GM21367 (cell line): ENCODE measurements at regions not wholly inside any gene's neighbourhood (a gene's known extent, or its start where the extent isn't known, plus 50 kb on each side); places are given as distances from the start of the nearest gene placed in this dataset.
"Not testable (repeated sequence)": the region's sequence is repeated elsewhere in the genome, so short reads cannot be mapped to it uniquely, and the experiment has no call there.

Experiments
- ATAC-seq: cut with Tn5 transposase; IDR thresholded peaks from one replicate; pipeline ENCODE4 v1.9.1; 2021; ENCODE audit not compliant: unreplicated experiment

DNA sequence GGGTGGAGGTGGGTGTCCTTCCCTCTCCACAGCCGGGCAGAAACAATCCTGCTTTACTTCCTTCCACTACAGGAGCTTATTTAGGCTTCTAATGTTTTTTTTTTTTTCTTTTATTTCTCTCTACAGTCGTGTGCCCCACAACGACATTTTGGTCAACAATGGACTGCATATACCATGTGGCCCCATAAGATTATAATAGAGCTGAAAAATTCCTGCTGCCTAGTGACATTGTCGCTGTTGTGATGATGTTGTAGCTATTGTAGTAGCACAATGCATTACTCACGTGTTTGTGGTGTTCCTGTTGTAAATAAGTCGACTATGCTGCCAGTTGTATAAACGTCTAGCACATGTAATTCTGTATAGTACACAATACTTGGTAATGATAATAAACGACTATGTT, 153.7 kb downstream of the IL20RB start:
- ATAC-seq, result no peak

DNA sequence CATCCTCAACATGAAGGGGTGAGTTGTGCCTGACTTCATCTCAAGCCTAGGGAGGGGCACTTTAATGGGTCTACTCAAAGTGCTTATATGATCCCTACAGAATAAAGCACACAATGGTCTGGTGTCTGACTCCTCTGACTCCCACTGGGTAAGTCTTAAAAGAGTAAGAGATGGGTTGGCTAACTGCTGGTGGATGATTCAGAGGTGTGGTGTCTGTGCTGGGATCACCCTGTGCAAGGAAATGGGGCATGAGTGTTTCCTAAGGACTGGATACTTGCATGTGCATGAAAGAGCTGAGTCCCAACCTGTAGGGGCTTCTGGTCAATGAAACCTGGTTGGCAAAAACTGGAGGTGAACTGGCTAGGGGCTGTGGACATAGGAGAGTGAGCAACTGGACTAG, 158.8 kb downstream of the IL20RB start:
- ATAC-seq, result no peak

DNA sequence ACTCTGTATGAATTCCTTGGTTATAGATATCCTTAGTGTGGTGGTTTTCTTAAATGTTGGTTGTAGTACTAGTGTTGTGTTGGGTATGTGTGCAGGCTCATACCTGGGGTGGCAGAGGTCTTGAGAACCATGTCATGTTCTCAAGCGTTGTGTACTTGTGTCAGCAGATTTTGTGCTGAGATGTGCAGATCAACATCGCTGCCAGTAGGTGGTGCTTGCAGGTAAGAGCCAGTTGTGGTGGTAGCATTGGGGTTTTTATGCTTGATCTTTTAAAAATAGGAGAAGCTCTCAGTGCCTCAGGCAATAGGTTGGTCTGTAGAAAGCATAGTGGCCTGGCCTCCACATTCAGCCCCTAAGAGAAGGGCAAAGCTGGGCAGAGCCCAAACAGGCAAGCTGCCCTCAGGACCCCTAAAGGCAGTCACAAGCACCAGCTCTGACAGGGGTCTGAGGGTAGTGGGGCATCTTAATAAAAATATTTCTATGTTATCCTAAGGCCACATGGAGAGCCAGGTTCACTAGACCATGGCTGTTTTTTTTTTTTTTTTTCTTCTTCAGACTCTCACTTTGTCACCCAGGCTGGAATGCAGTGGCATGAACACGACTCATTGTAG, 164.0 kb downstream of the IL20RB start:
- ATAC-seq, result peak; percentile 80

DNA sequence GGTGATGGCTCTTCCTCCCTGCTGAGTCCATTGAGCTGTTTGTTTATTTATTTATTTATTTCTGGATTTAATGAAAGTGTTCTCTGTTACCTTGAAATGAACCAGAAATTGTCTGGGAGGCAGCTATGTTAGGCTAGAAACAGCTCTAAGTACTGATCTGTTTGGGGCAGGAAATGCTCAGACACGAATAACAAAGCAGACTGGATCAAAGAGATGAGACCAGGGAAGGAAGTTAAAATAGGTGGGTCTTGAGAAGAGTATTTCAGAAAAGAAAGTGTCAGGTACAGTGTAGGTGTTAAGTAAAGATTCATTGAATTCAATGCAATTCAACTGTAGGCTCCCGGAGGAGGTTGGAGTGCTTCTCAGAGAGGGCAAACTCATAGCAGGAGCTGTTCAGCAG, 173.3 kb downstream of the IL20RB start:
- no peak for ATAC-seq

DNA sequence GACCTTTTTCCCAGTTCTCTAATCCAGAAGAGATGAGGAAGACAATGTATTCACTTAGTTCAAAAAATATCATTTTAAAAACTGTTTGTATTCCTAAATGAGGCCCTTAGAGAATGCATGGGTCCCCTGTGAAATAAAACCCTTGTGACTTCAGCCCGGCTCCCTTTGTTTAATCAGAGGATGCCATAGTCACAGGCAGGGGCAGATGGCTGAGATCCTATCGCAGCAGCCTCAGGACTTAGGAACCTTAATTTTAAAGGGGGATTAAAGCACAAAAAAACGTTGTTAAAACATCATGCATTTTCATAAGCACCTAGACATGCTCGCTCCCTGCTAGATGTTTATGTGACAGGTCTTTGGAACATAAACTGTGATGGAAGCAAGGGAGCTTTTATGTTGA, 176.6 kb downstream of the IL20RB start:
- no peak for ATAC-seq

DNA sequence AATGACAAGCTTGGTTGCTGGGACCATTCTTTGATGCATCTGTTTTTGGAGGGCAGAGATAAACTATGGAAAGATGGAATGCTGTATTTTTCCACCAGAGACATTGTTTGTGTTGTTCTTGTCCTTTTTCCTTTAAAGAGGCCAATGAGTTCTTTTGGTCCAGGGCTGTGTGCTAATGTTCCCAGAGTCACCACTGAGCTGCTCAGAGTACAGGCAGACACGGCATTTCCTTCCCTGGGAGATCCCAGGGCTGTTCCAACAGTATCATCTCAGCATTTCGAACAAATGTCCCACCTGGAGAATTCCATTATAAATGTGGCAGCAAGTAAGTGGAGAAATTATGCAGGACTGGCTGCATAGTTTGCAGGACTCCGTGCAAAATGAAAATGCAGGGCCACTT, 190.6 kb downstream of the IL20RB start:
- no peak for ATAC-seq

DNA sequence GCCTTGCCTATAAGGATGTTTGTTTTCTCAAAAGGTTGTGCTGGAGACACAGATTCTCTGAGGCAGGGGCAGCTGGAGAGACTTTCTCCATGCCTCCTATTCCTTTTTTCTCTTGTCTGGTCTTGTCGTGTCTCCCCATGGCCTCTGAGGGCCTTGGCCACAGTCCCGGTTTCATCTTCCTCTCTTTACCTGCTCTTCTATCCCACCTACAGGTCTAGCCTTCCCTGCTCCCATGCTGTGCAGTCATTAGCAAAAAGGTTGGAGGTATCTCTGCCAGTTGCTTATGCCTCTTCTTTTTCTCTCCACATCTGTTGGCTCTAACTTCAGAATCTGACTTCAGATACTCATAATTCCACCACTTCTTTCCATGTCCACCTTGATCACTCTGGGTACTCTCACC, 191.1 kb downstream of the IL20RB start:
- no peak for ATAC-seq

DNA sequence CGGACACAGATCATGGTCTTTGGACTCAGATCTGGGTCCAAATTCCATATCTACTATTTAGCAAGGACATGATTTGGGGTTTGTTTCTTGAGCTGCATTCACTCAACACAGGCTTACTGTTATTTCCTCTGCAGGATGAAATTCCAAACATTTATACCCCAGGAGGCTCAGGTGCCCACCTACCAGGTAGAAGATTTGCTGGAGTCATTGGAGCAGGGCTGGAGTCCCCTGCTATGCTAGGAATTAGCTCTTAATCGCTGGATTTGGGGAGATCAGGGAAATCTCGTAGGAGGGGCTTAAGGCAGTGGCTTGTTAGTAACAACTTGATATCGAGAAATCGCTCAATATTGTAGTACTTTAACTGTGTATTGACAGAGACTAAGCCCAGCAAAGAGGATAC, 193.0 kb downstream of the IL20RB start:
- no peak for ATAC-seq

DNA sequence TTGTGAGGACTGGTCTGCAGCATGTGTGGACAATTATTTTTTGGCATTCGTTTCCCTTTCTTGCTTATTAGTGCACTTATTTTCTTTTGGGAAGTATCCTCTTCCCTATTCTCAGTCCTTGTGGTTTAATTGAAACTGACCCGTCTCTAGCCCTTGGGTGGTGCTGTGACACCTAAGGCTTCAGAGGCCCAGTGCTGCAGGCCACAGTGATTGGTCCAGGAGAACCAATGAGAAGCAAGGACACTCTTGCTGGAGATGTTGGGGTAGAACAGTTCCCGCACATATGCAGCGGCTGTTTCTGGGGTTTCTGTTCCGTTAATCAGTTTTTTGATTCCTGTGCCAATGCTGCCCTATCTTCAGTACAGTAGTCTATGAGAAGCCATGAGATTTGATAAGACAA, 195.3 kb downstream of the IL20RB start:
- ATAC-seq, result not testable (repeated sequence)

DNA sequence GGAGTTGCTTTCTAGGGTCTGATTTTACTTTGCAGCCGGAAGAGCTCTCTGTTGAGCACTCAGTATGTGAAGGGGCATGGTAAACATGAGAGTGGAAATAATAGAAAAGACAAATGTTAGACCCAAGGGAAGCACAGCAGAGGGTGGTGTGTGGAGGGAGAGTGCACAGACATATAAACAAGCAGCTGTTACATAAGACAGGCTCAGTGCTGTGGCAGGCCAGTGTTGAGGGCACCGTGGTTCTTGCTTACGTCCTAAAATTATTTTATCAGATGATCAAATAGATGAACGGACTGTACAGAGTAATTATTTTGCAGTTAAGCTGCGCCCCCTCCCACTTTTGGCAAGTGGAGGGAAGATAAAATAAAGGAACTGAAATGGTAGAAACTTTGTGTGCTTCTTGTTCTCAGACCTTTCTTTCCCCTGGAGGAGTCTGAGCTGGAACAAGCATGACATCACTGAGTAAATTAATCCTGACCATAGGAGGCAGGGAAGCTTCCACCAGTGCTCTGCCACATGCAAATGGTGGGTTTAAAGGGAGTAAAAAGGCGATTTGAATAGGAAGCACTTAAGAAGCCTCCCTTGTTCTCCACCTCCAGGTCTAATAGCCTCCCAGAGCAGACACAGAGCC, 205.6 kb downstream of the IL20RB start:
- no peak for ATAC-seq

DNA sequence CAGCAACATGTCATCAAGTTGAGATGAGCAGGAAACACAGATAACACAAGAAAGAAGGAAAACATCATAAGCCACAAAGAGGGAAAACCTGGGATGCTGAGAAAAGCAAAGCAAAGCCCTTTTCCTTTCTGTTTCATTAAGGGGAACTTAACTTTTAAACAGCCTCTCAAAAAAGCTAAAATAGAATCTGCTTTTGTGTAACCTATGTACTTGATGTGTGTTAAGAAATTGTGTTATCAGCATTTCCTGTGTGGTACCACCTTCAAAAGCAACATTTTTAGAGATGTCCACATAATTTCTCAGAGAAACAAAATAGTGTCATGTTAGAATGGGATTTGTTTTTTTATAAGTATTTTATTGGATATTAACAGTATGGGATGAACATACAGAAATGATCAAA, 206.2 kb downstream of the IL20RB start:
- ATAC-seq, result no peak

DNA sequence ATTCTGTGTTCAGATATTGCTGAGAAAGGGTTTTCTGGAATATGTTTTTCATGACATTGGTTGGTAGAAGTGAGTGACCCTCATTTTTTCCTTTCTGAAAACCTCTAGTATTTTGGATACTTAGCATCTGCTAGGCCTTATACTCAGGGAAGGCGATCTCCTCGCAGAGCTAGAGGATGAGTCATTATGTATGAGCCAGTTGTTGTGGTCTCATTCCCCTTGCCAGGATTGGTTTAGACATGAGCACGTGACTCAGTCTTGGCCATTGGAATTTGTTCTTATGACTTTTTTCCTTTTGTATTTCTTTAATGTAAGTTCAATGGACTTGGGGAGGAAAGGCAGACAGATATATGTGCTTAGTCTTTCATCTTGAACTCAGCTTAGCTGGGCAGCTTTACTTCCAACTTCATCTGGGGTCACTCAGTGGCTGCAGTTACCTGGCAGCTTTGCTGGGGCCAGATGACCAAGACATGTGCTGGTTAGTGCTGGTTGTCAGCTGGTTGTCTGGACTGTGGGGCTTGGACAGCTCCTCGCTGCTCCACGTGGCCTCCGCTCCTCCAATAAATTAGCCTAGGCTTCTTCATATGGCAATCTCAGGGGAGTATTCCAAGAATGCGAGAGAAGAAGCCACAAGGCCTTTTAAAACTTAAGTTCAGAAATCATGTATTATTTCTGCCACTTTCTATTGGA, 207.5 kb downstream of the IL20RB start:
- no peak for ATAC-seq

DNA sequence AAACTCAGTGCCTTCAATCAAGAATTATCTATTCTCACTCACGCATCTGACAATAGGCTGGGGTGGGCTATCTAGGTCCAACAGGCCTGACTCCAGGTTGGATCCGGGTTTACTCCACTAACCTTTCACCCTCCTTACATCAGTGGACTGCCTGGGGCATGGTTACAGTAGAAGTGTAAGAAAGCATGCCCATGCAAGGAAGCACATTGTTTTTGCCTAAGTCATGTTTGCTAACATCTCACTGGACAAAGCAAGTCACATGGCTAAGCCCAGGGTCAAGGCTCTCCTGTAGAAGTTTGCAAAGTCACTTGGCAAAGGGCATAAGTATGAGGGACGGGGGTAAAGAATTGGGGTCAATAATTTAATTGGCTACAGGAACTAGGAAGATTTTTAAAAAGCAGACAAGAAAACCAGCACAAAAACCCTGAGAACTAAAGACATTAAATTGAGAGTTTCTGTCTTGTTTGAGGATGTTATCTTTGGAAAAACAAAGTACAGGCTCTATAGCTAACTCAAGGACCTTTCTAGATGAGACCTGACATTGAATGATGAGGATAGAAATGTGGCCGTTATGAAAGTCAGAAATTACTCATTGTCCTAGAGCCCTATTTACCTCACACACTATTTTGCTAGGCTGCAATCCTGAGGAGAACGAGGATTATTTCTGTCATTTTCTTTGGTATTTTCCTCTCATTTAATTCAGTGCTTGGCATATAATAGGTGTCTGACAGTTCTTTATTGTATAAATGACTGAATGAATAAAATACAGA, 214.2 kb downstream of the IL20RB start:
- ATAC-seq, result no peak

DNA sequence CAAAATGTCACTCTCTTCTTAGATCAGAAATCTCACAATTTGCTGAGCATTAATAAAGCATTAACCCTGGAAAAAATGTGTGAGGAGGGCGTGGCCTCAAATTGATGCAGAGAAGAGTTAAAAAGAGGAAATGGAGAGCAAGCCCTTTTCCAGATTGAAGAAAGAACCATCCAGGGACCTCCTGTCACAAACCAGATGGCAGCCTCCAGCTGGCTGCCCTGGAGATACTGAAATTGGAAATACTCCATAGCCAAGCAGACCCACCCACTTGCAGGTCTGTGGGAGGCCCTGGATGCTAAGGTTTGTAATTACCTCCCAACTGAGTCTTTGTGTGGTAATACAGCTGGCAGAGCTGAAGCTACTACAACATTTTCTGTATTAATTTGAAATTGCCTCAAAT, 214.9 kb downstream of the IL20RB start:
- ATAC-seq, result no peak

DNA sequence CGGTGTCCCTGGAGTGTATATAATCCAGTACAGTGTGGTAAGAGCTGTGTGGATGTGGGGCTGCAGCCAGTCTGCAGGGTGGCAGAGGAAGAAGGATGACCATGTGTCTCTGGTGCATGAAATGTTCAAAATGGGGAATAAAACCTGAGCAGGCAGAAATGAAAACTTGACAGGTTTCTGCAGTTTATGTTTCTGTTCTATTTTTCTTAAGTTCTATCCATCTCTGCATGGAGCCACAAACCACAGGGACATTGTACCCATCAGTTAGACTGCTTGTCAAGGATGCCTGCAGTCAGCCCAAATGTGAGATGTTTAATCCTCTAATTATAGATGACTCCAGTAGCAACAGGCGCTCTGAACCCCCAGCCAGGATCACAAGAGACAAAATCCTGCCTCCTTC, 216.7 kb downstream of the IL20RB start:
- no peak for ATAC-seq

DNA sequence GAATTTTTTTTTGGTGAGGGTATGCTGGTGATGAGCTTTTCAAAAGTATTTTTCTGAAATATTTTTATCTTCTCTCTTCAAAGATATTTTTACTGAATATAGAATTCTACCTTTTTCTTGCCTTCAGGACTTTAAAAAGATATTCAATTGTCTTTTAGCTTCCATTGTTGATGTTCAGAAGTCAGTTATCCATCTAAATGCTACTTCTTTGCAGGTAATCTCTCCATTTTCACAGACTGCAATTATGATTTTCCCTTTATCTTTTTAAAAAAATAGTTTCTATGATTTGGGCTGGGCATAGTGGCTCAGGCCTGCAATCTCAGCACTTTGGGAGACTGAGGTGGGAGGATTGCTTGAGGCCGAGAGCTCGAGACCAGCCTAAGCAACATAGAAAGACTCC, 222.4 kb downstream of the IL20RB start:
- no peak for ATAC-seq

DNA sequence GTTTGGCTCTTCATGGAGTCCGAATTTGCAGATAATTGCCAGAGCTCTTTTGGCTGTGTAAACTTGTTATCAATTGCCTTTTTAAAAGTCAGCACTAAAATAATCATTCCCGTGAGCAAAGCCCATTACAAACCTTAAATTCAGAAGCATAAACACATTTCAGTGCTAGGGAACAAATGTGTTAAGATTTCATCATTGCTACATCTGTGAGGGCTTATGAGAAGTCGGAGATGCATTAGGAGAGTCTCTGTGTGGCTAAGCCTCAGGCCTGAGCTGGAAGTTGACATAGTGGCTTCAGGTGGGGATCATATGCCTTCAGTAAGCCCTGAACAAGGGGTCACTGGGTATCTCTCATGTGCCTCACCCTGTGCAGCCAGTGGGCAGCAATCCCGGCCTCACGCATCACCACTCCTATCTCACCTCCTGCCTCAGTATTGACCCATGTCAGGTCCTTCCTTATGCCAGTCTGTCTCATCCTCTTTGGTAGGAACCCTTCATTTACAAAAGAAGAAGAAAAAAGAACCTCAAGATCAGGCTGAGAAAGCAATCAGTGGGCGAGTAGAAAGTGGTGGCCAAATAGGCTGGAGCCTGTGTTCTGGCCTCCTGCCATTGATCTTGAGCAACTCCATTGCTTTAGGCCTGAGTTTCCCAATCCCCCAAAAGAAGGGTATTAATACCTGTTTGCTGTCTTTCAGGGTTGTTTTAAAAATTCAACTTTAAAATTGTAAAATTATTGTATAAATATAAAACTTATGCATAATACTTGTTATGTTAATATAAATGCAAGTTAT, 233.5 kb downstream of the IL20RB start:
- no peak for ATAC-seq

DNA sequence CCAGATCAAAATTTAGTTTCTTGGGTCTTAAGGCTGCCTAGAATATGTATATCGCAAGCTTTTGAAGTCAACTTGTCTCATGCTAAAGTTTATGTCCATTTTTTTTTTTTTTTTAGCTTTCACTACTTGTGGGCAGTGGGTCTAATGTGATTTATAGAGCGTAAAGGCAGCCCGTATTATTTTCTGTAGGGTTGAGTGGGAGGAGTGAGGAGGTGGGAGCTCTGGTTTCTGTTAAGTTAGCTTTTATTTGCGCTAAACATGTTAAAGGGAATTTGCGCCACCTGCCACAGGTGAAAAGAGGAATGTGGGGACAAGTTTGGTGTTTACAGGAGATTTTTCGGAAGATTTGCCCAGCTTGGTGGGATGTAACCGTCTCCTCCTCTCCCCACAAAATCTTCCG, 234.2 kb downstream of the IL20RB start:
- no peak for ATAC-seq

DNA sequence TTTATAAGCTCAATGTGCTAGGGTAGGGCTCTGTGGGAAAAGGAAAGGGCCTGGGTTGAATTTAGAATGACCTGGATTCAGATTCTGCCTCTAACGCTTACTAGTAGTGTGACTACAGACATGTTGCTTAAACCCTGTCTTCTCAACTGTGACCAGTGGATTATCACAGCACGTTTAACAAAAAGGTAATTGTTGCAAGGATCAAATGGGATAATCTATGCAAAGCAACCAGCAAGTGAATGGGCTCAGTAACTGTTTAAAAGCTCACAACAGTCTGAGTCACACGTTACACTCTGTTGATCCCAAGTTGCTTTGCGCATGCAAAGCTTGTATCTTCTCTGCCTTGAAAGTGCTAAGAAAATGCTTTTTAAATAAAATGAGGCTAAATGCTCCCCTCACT, 236.5 kb downstream of the IL20RB start:
- no peak for ATAC-seq

DNA sequence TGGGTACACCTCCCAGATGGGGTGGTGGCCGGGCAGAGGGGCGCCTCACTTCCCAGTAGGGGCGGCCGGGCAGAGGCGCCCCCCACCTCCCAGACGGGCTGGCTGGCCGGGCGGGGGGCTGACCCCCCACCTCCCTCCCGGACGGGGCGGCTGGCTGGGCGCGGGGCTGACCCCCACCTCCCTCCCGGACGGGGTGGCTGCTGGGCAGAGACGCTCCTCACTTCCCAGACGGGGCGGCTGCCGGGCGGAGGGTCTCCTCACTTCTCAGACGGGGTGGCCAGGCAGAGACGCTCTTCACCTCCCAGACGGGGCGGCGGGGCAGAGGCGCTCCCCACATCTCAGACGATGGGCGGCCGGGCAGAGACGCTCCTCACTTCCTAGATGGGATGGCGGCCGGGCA, 240.6 kb downstream of the IL20RB start:
- not testable (repeated sequence) for ATAC-seq

DNA sequence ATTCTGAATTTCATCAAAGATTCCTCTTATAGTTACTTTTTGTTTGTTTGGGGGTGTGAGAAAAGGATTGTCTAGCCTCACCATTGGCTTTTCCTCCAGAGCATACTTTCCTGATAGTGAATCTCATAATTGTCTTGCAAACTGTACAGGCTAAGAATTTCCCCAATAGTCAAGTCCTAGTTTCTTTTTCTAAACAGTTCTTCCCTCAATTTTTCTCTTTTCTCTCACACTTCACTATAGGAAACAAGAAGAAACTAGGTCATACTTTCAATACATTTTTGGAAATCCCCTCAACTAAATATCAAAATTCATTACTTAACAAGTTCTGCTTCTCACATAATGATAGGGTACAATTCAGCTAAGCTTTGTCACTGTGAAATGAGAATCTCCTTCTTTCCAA, 241.9 kb downstream of the IL20RB start:
- no peak for ATAC-seq
